ENCODE measurements at regions not wholly inside any gene's neighbourhood (a gene's known extent, or its start where the extent isn't known, plus 50 kb on each side); places are given as distances from the start of the nearest gene placed in this dataset.

- Mint-ChIP-seq H3K4me1 (ENCODE audit: insufficient read depth, unreplicated experiment) (no peaks in the 10 kb centered on the region), H3K36me3 (ENCODE audit: insufficient read depth, unreplicated experiment) (no peaks in the 10 kb centered on the region), H3K4me3 (ENCODE audit: unreplicated experiment) (no peak overlapping the region), H3K27ac (ENCODE audit: low read depth, unreplicated experiment) (no peak overlapping the region), H3K9me3 (ENCODE audit: unreplicated experiment) (peaks cover 7% of the 10 kb centered on the region), H3K27me3 (ENCODE audit: insufficient read depth, unreplicated experiment) (no peaks in the 10 kb centered on the region)
- POLR2A ChIA-PET = interaction anchor here (0.6 kb wide), 1 partner anchor 17 kb away, joined by 4 read pairs; no protein-coding TSS in a partner anchor
- DNase-seq (ENCODE audit: unreplicated experiment) = no peak
- CTCF ChIA-PET = no interaction called here
- intact Hi-C loops (cut with micrococcal nuclease) = no loop called here
- TF ChIP-seq CTCF (IDR thresholded peaks at IDR 0.05; ENCODE audit: unreplicated experiment) = no peak
- BruUV-seq (replicated peaks) = no TSS peak
These were observed 1421.0 kb upstream of the FLRT2 start for GRCh38 chr14:84108746-84109457.

- H3K4me1 Mint-ChIP-seq (ENCODE audit: insufficient read depth, unreplicated experiment) = no peaks in the 10 kb centered on the region
- H3K9me3 Mint-ChIP-seq (ENCODE audit: unreplicated experiment) = peaks cover under 1% of the 10 kb centered on the region
- CTCF ChIA-PET = no interaction called here
These were observed 1417.4 kb upstream of the FLRT2 start for GRCh38 chr14:84112589-84112988.

GRCh38 chr14:84125676-84126075, 1404.3 kb upstream of the FLRT2 start:
- Mint-ChIP-seq H3K4me3 (ENCODE audit: unreplicated experiment) (no peak overlapping the region), H3K36me3 (ENCODE audit: insufficient read depth, unreplicated experiment) (no peaks in the 10 kb centered on the region), H3K27ac (ENCODE audit: low read depth, unreplicated experiment) (no peak overlapping the region), H3K9me3 (ENCODE audit: unreplicated experiment) (no peaks in the 10 kb centered on the region), H3K4me1 (ENCODE audit: insufficient read depth, unreplicated experiment) (no peaks in the 10 kb centered on the region), H3K27me3 (ENCODE audit: insufficient read depth, unreplicated experiment) (no peaks in the 10 kb centered on the region)
- CTCF ChIA-PET = no interaction called here
- BruUV-seq (replicated peaks) = no TSS peak
- no peak for DNase-seq (ENCODE audit: unreplicated experiment)
- POLR2A ChIA-PET = no interaction called here
- no peak for TF ChIP-seq CTCF (IDR thresholded peaks at IDR 0.05; ENCODE audit: unreplicated experiment)
- intact Hi-C loops (cut with micrococcal nuclease) = no loop called here

More at GRCh38 chr14:84112589-84112988, 1417.4 kb upstream of the FLRT2 start:
- no peaks in the 10 kb centered on the region for H3K27me3 Mint-ChIP-seq (ENCODE audit: insufficient read depth, unreplicated experiment)
- POLR2A ChIA-PET = interaction anchor here (0.5 kb wide), 1 partner anchor 1421 kb away, joined by 3 read pairs; no protein-coding TSS in a partner anchor
- TF ChIP-seq CTCF (IDR thresholded peaks at IDR 0.05; ENCODE audit: unreplicated experiment) = no peak
- DNase-seq (ENCODE audit: unreplicated experiment) = peak; percentile 2
- intact Hi-C loops (cut with micrococcal nuclease) = no loop called here
- no TSS peak for BruUV-seq (replicated peaks)
- H3K4me3 Mint-ChIP-seq (ENCODE audit: unreplicated experiment) = no peak overlapping the region
- H3K27ac Mint-ChIP-seq (ENCODE audit: low read depth, unreplicated experiment) = no peak overlapping the region
- H3K36me3 Mint-ChIP-seq (ENCODE audit: insufficient read depth, unreplicated experiment) = no peaks in the 10 kb centered on the region

- Mint-ChIP-seq H3K4me1 (ENCODE audit: insufficient read depth, unreplicated experiment) (no peaks in the 10 kb centered on the region), H3K27ac (ENCODE audit: low read depth, unreplicated experiment) (no peak overlapping the region), H3K9me3 (ENCODE audit: unreplicated experiment) (no peaks in the 10 kb centered on the region), H3K36me3 (ENCODE audit: insufficient read depth, unreplicated experiment) (no peaks in the 10 kb centered on the region), H3K4me3 (ENCODE audit: unreplicated experiment) (no peak overlapping the region), H3K27me3 (ENCODE audit: insufficient read depth, unreplicated experiment) (no peaks in the 10 kb centered on the region)
- DNase-seq (ENCODE audit: unreplicated experiment) = no peak
- no TSS peak for BruUV-seq (replicated peaks)
- TF ChIP-seq CTCF (IDR thresholded peaks at IDR 0.05; ENCODE audit: unreplicated experiment) = no peak
- intact Hi-C loops (cut with micrococcal nuclease) = no loop called here
- ChIA-PET POLR2A (interaction anchor here (0.5 kb wide), 1 partner anchor 1901 kb away, joined by 3 read pairs; no protein-coding TSS in a partner anchor), CTCF (no interaction called here)
These were observed 1402.4 kb upstream of the FLRT2 start for GRCh38 chr14:84127495-84127894.
